ENCODE measurements at regions not wholly inside any gene's neighbourhood (a gene's known extent, or its start where the extent isn't known, plus 50 kb on each side); places are given as distances from the start of the nearest gene placed in this dataset.
A peak's percentile ranks its signal among the peaks of the same experiment; 100 is the strongest.

GRCh38 chr5:133741396-133741795 lies 129.1 kb upstream of the FSTL4 start:
- Histone ChIP-seq H3K9ac (ENCODE audit: low read depth, low read length, poor library complexity) (no peak overlapping the region), H3K27me3 (ENCODE audit: control insufficient read depth in 3 of 3, insufficient read depth in 3 of 3, low read depth in 1 of 3, low read length in 3 of 3) (no peaks in the 10 kb centered on the region), H2BK15ac (ENCODE audit: low read length) (no peak overlapping the region), H3K4me2 (ENCODE audit: insufficient read depth, low read length, poor library complexity, severe bottlenecking) (no peak overlapping the region), H3K79me1 (ENCODE audit: low read depth, low read length) (no peaks in the 10 kb centered on the region), H2AK5ac (ENCODE audit: low read depth, low read length) (no peak overlapping the region), H3K4ac (ENCODE audit: low read length) (no peak overlapping the region), H3K4me1 (ENCODE audit: control insufficient read depth in 2 of 2, insufficient read depth in 1 of 2, low read depth in 1 of 2, low read length in 2 of 2) (peaks cover 0 to 3% of the 10 kb centered on the region in 2 donors), H2BK5ac (ENCODE audit: low read length) (no peak overlapping the region), H4K8ac (ENCODE audit: low read depth, low read length) (no peak overlapping the region), H2BK12ac (ENCODE audit: low read length) (no peak overlapping the region), H3K9me3 (replicated peaks in 1 of 2; ENCODE audit: control insufficient read depth in 2 of 2, insufficient read depth in 1 of 2, low read depth in 1 of 2, low read length in 2 of 2) (no peaks in the 10 kb centered on the region), H3K18ac (ENCODE audit: low read length) (no peak overlapping the region), H2BK120ac (ENCODE audit: low read depth, low read length) (no peak overlapping the region), H3K23ac (ENCODE audit: low read depth, low read length, poor library complexity) (no peak overlapping the region), H2AFZ (ENCODE audit: low read length) (no peak overlapping the region), H4K91ac (ENCODE audit: low read depth, low read length, poor library complexity) (no peak overlapping the region), H3K36me3 (replicated peaks in 1 of 2; ENCODE audit: control insufficient read depth in 2 of 2, insufficient read depth in 2 of 2, low read length in 2 of 2) (no peaks in the 10 kb centered on the region), H3K4me3 (ENCODE audit: low read length in 2 of 2) (no peak overlapping the region), H3K14ac (ENCODE audit: low read length) (no peak overlapping the region), H3K27ac (replicated peaks; ENCODE audit: low read length) (no peak overlapping the region)
- no peak for DNase-seq (ENCODE audit: low spot score)
- WGBS, 2 donors (ENCODE audit: extremely low coverage in 2 of 2, insufficient read length in 2 of 2, insufficient replicate concordance in 1 of 2) = no CpG with 5 or more reads among the region's 4 CpGs

- no CpG with 5 or more reads among the region's 10 CpGs for WGBS, 2 donors (ENCODE audit: extremely low coverage in 2 of 2, insufficient read length in 2 of 2, insufficient replicate concordance in 1 of 2)
- Histone ChIP-seq H2BK12ac (ENCODE audit: low read length) (no peak overlapping the region), H3K4me3 (ENCODE audit: low read length in 2 of 2) (no peak overlapping the region), H3K9ac (ENCODE audit: low read depth, low read length, poor library complexity) (no peak overlapping the region), H2AK5ac (ENCODE audit: low read depth, low read length) (no peak overlapping the region), H3K23ac (ENCODE audit: low read depth, low read length, poor library complexity) (no peak overlapping the region), H3K9me3 (replicated peaks in 1 of 2; ENCODE audit: control insufficient read depth in 2 of 2, insufficient read depth in 1 of 2, low read depth in 1 of 2, low read length in 2 of 2) (no peaks in the 10 kb centered on the region), H3K18ac (ENCODE audit: low read length) (no peak overlapping the region), H3K14ac (ENCODE audit: low read length) (no peak overlapping the region), H2AFZ (ENCODE audit: low read length) (no peak overlapping the region), H3K27ac (replicated peaks; ENCODE audit: low read length) (no peak overlapping the region), H3K36me3 (replicated peaks in 1 of 2; ENCODE audit: control insufficient read depth in 2 of 2, insufficient read depth in 2 of 2, low read length in 2 of 2) (no peaks in the 10 kb centered on the region), H2BK5ac (ENCODE audit: low read length) (no peak overlapping the region), H3K79me1 (ENCODE audit: low read depth, low read length) (no peaks in the 10 kb centered on the region), H4K8ac (ENCODE audit: low read depth, low read length) (no peak overlapping the region), H2BK15ac (ENCODE audit: low read length) (no peak overlapping the region), H2BK120ac (ENCODE audit: low read depth, low read length) (no peak overlapping the region), H3K4ac (ENCODE audit: low read length) (no peak overlapping the region), H3K4me1 (ENCODE audit: control insufficient read depth in 2 of 2, insufficient read depth in 1 of 2, low read depth in 1 of 2, low read length in 2 of 2) (peaks cover 0 to under 1% of the 10 kb centered on the region in 2 donors), H3K27me3 (ENCODE audit: control insufficient read depth in 3 of 3, insufficient read depth in 3 of 3, low read depth in 1 of 3, low read length in 3 of 3) (no peaks in the 10 kb centered on the region), H4K91ac (ENCODE audit: low read depth, low read length, poor library complexity) (no peak overlapping the region), H3K4me2 (ENCODE audit: insufficient read depth, low read length, poor library complexity, severe bottlenecking) (no peak overlapping the region)
- DNase-seq (ENCODE audit: low spot score) = no peak
Observed at GRCh38 chr5:133739181-133739780, 126.9 kb upstream of the FSTL4 start.

- Histone ChIP-seq H3K36me3 (replicated peaks in 1 of 2; ENCODE audit: control insufficient read depth in 2 of 2, insufficient read depth in 2 of 2, low read length in 2 of 2) (no peaks in the 10 kb centered on the region), H2BK15ac (ENCODE audit: low read length) (no peak overlapping the region), H4K91ac (ENCODE audit: low read depth, low read length, poor library complexity) (no peak overlapping the region), H2AK5ac (ENCODE audit: low read depth, low read length) (no peak overlapping the region), H2BK5ac (ENCODE audit: low read length) (no peak overlapping the region), H3K14ac (ENCODE audit: low read length) (peak overlapping the region; percentile 15), H3K23ac (ENCODE audit: low read depth, low read length, poor library complexity) (no peak overlapping the region), H4K8ac (ENCODE audit: low read depth, low read length) (no peak overlapping the region), H3K79me1 (ENCODE audit: low read depth, low read length) (no peaks in the 10 kb centered on the region), H2BK120ac (ENCODE audit: low read depth, low read length) (no peak overlapping the region), H3K27ac (replicated peaks; ENCODE audit: low read length) (no peak overlapping the region), H2BK12ac (ENCODE audit: low read length) (no peak overlapping the region), H3K9me3 (replicated peaks in 1 of 2; ENCODE audit: control insufficient read depth in 2 of 2, insufficient read depth in 1 of 2, low read depth in 1 of 2, low read length in 2 of 2) (no peaks in the 10 kb centered on the region), H3K9ac (ENCODE audit: low read depth, low read length, poor library complexity) (no peak overlapping the region), H3K27me3 (ENCODE audit: control insufficient read depth in 3 of 3, insufficient read depth in 3 of 3, low read depth in 1 of 3, low read length in 3 of 3) (no peaks in the 10 kb centered on the region), H3K4ac (ENCODE audit: low read length) (no peak overlapping the region), H3K18ac (ENCODE audit: low read length) (no peak overlapping the region), H3K4me1 (ENCODE audit: control insufficient read depth in 2 of 2, insufficient read depth in 1 of 2, low read depth in 1 of 2, low read length in 2 of 2) (no peaks in the 10 kb centered on the region), H3K4me3 (ENCODE audit: low read length in 2 of 2) (no peak overlapping the region), H3K4me2 (ENCODE audit: insufficient read depth, low read length, poor library complexity, severe bottlenecking) (no peak overlapping the region), H2AFZ (ENCODE audit: low read length) (no peak overlapping the region)
- no CpG with 5 or more reads among the region's 4 CpGs for WGBS, 2 donors (ENCODE audit: extremely low coverage in 2 of 2, insufficient read length in 2 of 2, insufficient replicate concordance in 1 of 2)
- DNase-seq (ENCODE audit: low spot score) = no peak
Observed at GRCh38 chr5:133738271-133738670, 125.9 kb upstream of the FSTL4 start.

- Histone ChIP-seq H3K9ac (ENCODE audit: low read depth, low read length, poor library complexity) (no peak overlapping the region), H3K4me3 (ENCODE audit: low read length in 2 of 2) (no peak overlapping the region), H3K4me1 (ENCODE audit: control insufficient read depth in 2 of 2, insufficient read depth in 1 of 2, low read depth in 1 of 2, low read length in 2 of 2) (no peaks in the 10 kb centered on the region), H3K14ac (ENCODE audit: low read length) (no peak overlapping the region), H2BK12ac (ENCODE audit: low read length) (no peak overlapping the region), H2BK120ac (ENCODE audit: low read depth, low read length) (no peak overlapping the region), H3K4me2 (ENCODE audit: insufficient read depth, low read length, poor library complexity, severe bottlenecking) (no peak overlapping the region), H4K8ac (ENCODE audit: low read depth, low read length) (no peak overlapping the region), H3K79me1 (ENCODE audit: low read depth, low read length) (no peaks in the 10 kb centered on the region), H2BK5ac (ENCODE audit: low read length) (no peak overlapping the region), H3K18ac (ENCODE audit: low read length) (no peak overlapping the region), H3K4ac (ENCODE audit: low read length) (no peak overlapping the region), H3K27me3 (ENCODE audit: control insufficient read depth in 3 of 3, insufficient read depth in 3 of 3, low read depth in 1 of 3, low read length in 3 of 3) (no peaks in the 10 kb centered on the region), H3K27ac (replicated peaks; ENCODE audit: low read length) (no peak overlapping the region), H3K36me3 (replicated peaks in 1 of 2; ENCODE audit: control insufficient read depth in 2 of 2, insufficient read depth in 2 of 2, low read length in 2 of 2) (no peaks in the 10 kb centered on the region), H2AK5ac (ENCODE audit: low read depth, low read length) (no peak overlapping the region), H2AFZ (ENCODE audit: low read length) (no peak overlapping the region), H2BK15ac (ENCODE audit: low read length) (no peak overlapping the region), H3K9me3 (replicated peaks in 1 of 2; ENCODE audit: control insufficient read depth in 2 of 2, insufficient read depth in 1 of 2, low read depth in 1 of 2, low read length in 2 of 2) (no peaks in the 10 kb centered on the region), H3K23ac (ENCODE audit: low read depth, low read length, poor library complexity) (no peak overlapping the region), H4K91ac (ENCODE audit: low read depth, low read length, poor library complexity) (no peak overlapping the region)
- WGBS, 2 donors (ENCODE audit: extremely low coverage in 2 of 2, insufficient read length in 2 of 2, insufficient replicate concordance in 1 of 2) = no CpG with 5 or more reads among the region's 5 CpGs
- no peak for DNase-seq (ENCODE audit: low spot score)
Observed at GRCh38 chr5:133736512-133736911, 124.2 kb upstream of the FSTL4 start.
